HT1080 (cell line): ENCODE measurements at regions not wholly inside any gene's neighbourhood (a gene's known extent, or its start where the extent isn't known, plus 50 kb on each side); places are given as distances from the start of the nearest gene placed in this dataset.
A peak's percentile ranks its signal among the peaks of the same experiment; 100 is the strongest.

Experiments
- DNase-seq: peaks from one replicate; pipeline ENCODE4 v3.0.0-alpha.2; 2015; ENCODE audit warnings: low read depth

DNA sequence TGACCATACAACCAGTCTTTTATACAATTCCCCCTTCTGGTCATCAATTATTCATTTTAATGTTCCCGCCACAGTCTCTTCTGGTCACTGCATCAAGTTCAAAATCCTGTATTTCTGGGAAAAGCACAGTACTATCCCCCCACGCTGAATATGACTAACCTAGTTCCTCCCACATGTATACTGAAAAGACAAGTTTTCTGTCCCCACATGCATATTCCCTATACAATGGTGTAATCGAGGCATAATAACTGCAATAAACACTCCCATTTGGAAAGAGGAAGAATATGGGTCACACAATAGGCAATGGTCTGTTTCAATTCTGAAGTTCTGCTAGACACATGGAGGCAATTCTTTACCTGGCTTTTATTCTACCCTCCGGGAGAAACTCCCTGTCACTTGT lies 344.9 kb downstream of the EFNA5 start:
- no peak for DNase-seq

DNA sequence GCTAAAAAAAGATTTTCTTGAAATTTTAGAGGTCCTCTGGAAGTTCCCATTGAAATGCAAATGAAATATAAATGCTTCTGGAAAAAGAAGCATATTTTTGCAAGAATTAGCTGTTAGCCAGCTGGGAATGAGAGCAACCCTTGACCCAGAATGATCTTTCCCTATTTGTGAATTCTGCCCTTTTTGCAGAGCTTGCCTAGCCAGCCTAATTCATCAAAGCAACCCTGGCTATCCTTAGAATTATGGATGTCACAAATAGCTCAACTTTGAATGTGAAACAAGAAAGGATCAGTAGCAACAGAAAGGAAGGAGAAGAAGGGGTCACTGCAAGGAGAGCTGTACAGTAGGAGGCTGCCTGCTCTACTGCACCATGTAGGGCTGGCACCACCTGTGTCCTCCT lies 345.9 kb downstream of the EFNA5 start:
- no peak for DNase-seq

DNA sequence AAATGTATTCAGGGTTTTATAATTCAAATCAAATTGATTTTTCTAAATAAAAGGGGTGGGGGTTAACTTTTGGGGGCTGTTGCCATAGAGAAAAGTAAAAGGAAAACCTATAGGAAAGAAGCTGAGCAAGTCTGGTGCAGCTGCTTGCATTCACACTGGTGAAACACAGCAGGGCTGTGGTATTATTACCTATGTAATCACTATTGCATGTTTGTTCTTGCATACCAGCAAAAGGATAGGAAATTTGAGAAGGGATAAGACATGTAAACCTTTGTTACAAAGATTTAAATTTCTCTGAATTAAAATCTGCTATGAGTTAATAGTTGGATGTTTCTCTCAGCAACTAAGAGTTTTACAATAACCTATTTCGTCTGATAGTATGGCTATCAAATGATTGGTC lies 346.7 kb downstream of the EFNA5 start:
- no peak for DNase-seq

DNA sequence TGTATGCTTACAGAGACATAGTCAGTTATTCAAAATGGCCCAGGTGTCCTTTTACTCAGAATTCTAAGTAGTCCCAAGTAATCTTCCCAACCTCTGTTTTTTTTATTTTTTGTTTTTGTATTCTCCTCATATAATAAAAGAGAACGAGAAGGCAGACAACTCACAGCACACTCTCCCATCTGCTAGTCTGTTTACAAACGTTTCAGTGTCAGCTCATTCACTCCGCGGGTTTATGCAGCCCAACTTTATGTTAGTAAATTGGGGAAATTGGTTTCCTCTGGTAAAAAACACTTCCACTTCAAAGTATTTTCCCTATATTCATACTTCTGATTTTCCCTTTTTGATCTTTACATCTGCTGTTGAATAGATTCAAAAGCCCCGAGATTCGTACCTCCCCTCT lies 347.2 kb downstream of the EFNA5 start:
- no peak for DNase-seq

DNA sequence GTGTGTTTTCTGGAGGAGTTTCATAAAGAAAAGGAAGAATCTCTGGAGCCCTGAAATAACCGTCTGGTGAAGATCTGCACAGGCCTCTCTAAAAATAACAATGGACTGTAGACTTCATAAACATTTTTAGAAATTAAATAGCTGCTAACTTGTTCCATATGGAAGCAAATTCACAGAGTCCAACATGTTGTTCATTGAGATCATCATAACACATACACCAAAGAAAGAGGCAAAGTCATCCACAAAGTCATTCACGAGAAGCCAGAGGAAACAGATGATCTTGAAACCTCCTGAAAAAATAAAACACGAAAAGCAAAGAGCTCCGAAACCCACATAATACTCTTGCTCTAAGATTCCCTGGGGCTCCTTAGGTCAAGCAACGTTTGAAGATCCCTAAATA lies 347.8 kb downstream of the EFNA5 start:
- no peak for DNase-seq

DNA sequence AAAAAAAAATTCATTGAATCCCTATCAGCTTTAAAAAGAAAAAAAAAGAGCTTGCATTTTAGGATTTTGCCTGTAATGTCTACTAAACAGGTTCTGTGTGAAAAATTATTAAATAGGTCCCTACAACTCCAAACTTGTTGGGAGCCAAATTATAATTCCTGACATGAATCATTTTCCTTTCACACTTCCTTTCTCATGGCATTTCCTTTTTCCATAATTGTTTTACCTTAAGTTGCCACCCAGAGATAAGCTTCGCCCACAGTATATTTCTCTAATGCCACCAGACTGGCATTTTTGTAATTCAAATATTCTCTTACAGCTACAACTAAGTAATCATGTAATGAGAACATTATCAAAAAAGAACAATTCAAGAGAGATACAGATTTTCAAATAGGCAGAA lies 348.8 kb downstream of the EFNA5 start:
- DNase-seq: no peak

DNA sequence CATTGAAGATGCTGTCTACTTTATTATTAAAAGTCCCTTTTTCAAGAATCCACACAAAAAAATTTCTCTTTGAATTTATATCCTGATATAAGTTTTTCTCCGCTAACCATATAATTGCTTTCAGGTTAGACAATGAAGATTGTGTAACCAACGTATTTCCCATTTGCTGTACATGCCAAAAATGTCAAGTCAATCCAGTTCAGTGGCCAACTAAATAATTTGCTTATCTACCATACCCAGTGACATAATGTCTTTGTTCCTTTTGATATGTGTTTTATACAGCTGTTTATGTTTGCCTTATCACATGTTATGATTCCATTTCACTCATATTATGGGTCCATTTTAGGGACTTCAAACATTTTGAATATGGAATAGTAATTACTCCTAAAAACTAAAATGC lies 349.9 kb downstream of the EFNA5 start:
- DNase-seq: no peak

DNA sequence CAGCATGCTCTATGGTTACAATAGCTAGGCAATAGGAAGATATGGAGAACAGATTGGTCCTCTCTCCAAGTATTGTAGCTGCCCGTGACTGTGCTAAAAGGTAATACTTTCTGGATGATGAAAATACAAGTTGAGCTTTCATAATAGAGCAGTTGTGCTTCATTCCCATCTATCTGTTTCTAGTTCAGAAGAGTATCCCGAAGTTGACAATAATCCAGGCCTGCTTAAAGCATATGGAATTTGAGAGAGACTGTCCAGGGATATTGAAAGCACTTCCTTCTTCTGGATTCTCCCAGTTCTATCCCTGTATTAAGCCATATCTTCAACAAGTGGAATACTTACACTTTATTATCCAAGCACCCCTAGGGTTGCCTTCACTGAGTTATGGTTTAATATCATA lies 350.4 kb downstream of the EFNA5 start:
- DNase-seq: no peak

DNA sequence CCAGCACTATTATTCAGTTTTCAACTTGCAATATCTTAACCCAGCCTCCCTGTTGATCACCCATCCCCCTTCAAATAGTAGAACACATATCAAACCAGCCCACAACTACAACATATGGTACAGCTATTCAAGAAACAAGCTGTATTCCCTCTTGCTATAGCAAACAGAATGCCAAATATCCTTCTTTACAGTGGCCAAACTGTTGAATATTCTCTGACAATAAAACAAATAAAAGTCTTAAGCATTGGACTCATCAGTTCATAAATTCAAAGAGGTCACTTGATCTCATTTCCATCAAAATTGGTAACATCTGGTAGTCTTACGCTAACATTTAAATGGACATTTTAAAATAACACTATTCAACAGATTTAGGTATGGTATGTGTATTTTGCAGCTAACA lies 350.8 kb downstream of the EFNA5 start:
- no peak for DNase-seq

DNA sequence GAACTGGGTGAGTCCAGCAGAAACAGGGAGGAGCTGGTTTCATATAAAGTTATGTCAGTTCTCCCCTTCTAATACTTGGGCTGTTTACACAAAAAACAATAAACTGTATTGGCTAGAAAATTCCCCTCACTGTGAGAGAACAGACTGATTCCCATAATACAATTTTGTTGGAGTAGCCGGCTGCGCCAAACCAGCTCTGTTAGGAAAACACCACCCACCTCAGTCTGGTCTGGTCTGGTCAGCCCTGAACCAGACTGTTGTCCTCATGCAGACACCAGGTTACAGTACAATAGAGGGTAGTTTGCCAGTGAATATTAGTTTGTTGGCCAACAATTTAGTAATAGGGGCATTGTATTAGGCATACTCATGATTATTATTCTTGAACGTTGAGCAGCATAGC lies 356.4 kb downstream of the EFNA5 start:
- DNase-seq: no peak

DNA sequence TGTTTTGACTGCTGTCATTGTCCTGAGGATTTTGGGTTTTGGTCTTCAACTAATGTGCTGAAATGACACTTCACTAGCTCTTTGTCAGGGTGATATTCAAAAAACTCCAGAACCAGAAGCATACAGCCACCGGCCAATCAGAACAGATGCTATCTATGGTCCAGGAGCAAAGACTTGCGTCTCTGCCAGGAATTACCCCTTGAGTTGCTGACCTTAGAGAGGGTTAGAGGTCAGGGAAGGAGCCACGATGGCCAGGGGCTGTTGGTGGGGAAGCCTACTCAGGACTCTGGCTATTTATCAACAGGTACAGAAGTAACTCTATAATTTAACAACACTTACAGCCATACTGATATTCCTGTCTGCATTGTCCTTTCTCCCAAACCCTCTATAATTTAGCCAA lies 356.8 kb downstream of the EFNA5 start:
- no peak for DNase-seq

DNA sequence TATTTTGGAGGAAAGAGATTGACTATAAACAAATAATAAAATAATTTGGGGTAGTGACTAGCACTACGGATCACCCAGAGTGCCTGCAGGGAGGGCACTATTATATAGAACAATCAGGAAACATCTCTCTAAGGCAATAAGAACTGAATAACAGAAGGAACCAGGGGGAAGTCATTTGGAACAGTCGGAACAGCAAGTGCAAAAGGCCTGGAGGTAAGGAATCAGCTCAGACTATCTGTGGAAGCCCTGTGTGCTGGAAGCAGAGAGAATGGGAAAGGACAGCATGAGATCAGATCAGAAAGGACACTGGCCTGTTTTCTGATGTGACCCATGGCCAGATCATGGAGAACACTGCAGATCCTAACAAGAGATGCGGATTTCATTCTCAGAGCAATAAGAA lies 357.6 kb downstream of the EFNA5 start:
- no peak for DNase-seq

DNA sequence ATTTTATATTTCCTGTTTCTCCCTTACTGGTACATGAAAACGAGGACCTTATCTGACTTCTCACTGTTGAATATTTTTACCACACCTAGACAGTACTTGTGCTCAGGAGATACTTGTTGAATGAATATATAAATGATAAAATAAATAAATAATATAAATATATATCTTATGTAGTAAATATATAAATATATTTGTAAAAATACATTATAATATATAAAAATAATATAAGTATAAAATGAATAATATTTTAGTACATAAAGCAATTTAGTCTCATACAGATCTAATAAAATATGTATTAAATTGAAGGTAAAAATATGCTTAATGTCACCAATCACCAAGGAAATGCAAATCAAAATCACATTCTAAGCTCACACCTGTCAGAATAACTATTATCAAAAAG lies 360.6 kb downstream of the EFNA5 start:
- DNase-seq: no peak

DNA sequence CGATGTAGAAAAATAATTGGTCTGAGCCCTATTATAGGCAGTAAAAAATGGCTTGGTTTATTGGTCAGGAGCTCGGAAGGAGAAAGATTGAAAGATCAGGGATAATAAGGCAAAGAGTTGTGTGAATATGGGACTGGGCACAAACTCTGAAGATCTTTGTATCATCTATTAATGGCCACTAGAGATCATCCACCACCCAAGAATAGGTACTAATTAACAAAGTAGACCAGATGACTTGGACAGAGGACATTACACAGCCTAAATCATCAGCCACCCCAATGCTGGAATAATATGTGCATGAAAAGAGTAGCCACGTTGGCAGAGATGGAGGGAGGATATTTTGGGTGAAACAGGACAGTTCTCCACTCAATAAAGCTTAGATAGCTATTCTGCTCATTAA lies 364.1 kb downstream of the EFNA5 start:
- no peak for DNase-seq

DNA sequence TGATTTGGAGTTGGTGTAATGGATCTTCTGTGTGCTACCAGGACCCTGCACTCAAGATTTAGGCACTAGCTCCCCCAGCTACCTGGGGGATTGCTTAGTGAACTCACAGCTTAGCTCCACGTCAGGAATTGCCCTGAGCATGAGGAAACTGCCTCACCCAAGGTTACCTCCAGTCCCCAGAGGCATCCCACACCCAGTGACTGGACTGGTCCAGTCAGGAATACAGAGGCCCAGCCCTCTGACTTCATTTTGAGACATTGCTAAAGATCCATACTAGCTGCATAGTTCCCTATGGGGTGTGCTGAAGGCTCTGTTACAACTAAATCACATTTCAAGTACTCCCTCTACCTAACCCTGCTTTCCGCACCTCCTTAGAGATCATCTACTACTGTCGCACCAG lies 364.7 kb downstream of the EFNA5 start:
- DNase-seq: no peak

DNA sequence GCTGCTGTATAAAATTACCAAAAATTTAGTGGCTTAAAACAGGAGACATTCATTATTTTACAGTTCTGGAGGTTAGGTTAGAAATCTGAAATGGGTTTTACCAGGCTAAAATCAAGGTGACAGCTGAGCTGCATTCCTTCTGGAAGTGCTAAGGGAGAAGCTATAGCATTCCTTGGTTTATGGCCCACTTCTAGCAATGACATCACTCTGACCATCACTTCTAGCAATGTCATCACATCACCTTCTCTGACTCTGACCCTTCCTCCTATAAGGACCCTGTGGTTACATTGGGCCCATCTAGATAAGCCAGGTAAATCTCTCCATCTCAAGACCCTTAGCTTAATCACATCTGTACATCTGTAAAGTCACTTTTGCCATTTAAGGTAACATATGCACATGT lies 366.1 kb downstream of the EFNA5 start:
- DNase-seq: no peak

DNA sequence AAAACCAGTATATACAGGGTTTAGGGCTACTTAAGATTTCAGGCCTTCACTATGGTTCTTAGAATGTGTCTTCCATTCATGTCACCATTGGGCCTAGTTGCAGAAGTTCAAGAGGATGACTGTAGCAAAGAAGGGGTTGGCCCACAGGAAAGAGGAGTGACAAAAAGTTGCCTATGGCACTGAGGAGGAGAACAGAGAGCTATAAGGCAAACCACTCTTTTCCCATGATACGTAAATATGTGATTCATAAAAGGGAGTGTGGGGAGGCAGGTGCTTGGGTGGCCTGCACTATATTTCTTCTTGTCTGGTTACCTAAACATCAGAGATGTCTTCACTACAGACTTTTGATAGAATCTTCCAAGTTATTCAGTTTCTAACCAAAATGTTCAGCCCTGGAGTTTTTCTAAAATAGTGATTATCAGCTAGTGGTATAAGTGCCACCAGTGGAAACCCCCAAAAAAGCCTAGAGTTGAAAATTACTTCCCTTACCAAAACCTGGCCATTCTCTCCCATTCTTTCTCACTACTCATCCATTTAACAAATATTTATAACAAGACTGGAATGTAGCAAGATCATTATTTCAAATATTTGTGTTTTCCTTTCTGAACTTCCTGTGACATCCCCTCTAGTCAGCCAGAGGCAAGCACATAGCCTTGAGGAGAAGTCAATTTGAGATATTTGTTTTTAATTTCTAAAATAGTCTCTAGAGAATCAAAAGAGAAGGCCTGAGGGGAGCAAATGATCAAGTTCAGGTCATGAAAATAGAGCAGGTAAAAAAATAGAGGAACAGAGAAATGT lies 367.4 kb downstream of the EFNA5 start:
- DNase-seq: no peak

DNA sequence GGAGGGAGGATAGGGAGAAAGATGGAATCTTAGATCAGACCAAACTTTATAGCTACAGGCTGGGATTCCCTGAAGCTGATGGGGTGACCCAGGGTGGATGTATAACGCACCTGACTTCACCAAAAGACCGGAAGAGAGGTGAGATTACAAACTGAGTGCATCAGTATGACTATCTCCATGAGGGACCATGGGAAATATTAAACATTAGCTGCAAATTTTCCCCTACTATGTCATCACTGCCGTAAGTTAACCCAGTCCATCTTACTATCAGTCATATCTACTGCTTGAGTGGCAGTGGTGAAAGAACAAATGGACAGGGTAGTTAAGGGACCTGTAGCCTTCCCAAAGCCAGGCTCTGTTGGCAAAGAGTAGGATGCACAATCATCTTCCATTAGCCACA lies 368.3 kb downstream of the EFNA5 start:
- DNase-seq: no peak

DNA sequence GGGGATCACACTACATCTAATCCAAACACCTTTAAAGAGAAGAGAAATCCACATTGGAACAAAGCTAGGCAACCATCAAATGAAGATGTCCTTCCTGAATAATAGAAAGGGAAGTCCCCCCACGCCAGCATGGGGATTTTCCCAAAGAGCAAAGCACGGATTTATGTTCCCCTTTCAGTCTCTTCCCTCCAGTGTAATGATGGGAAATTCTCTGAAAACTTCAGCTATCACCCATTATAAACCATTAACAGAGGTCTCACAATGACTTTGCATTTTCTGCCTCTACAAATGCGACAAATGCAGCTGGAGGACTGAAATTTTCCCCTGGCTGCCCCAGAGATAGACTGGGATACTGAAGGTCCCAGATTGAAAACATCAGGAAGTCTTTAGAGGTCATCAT lies 368.7 kb downstream of the EFNA5 start:
- DNase-seq: no peak

DNA sequence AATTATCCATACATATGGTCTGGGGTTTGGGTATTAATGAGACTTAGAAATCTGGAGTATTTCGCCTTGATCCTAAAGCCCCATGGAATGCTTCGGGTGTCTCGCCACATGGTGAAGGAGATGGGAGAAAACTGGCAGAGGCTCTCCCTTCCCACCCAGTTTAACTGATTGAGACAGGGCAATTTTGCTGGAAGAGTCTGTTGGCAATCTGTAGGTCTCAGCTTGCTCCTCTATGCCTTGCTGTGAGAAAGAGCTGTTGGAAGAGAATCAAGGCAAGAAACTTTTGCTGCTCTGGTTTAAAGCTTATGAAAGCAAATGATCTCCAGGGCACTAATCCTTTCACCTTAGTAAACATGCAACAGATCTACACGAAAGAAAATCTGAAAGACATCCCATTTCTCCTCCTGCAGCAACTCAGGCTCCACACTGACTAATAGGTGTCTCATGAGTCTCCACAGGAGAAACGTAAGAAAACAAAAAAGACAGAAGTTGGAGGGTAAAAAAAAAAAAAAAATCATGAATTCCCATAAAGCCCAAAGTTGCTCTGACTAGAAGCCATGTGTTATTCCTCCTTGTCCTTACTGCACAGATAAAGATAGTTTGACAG lies 369.9 kb downstream of the EFNA5 start:
- peak; percentile 3 for DNase-seq

DNA sequence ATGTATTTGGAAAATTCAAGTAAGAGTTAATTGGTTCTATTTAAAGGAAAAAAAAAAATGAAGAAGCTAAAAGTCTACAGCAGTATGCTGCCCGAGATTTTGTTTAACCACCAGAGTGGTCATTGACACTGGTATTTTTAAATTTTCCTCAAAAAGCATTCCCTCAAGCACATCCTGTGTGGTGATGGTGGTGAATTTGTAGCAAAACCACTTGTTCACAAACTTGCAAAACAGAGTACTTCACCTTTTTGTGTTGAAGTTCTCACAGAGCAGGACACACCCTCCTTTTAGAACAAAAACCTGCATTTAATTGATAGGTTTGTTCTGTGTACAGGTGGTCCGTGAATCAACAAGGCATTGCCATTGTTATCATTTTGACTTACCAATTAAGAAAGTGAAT lies 374.2 kb downstream of the EFNA5 start:
- DNase-seq: no peak

DNA sequence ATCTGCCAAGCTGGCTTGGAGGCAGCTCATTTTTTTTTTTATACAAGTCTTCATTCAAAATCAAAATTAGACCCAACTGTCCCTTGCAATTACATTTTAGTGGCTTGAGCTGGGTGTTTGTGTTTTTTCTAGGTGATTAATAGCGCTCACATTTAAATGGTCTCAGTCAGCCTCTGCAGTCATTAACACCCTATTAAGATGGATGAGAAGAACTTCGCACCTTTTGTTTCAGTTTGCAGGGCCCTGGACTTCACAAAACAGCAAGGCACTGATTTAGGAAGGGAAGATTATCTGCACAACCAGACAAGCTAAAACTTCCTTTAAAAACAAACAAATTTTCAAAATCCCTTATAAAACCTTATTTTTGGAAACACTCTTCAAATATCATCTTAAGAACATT lies 374.8 kb downstream of the EFNA5 start:
- DNase-seq: no peak

DNA sequence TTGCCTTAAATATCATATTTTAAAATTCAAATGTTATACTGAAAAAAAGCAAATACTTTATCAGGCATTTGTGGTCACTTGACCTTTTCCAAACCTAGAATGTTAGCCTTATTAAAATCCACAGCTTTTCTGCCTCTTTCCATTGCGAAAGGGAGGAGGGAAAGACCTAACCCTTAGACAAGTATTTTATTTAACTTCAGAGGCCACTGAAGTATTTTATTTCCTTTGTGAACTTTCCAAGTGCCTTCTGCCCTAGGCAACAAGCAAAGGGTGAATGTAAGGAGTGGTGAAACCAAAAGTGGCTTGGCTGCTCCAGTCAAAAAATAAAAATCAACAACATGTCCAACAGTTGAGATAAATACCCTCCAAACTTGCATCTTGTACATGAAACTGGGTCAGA lies 376.1 kb downstream of the EFNA5 start:
- DNase-seq: no peak

DNA sequence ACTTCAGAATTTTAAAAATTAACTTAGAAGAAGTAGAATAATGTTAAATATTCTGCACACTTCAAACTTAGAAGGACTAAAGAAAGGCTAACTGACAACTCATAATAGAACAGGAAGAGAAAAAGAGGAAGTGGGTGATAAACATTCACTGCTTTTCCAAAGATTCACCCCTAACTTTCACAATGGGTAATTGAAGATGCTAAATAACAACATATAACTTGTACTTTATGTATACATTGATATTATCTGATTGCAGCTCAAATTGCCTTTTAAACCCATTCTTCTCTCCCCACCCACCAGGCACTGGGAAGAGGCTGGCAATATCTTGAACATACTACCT lies 376.6 kb downstream of the EFNA5 start:
- no peak for DNase-seq
